ENCODE measurements at regions not wholly inside any gene's neighbourhood (a gene's known extent, or its start where the extent isn't known, plus 50 kb on each side); places are given as distances from the start of the nearest gene placed in this dataset.
"Not testable (repeated sequence)": the region's sequence is repeated elsewhere in the genome, so short reads cannot be mapped to it uniquely, and the experiment has no call there.

- no peak for DNase-seq (ENCODE audit: low read depth)
Measured at GRCh38 chr1:5634893-5635292, 357.3 kb downstream of the NPHP4 start.

GRCh38 chr1:5632814-5633213 is 359.4 kb downstream of the NPHP4 start:
- no peak for DNase-seq (ENCODE audit: low read depth)

GRCh38 chr1:5632224-5632623 is 360.0 kb downstream of the NPHP4 start:
- no peak for DNase-seq (ENCODE audit: low read depth)

- no peak for DNase-seq (ENCODE audit: low read depth)
Measured at GRCh38 chr1:5628416-5628815, 363.8 kb downstream of the NPHP4 start.

GRCh38 chr1:5623399-5623798 is 368.8 kb downstream of the NPHP4 start:
- no peak for DNase-seq (ENCODE audit: low read depth)

GRCh38 chr1:5622412-5622811 is 369.8 kb downstream of the NPHP4 start:
- no peak for DNase-seq (ENCODE audit: low read depth)

GRCh38 chr1:5621692-5622091 is 370.5 kb downstream of the NPHP4 start:
- no peak for DNase-seq (ENCODE audit: low read depth)

GRCh38 chr1:5620997-5621396 is 371.2 kb downstream of the NPHP4 start:
- DNase-seq (ENCODE audit: low read depth), result no peak

- no peak for DNase-seq (ENCODE audit: low read depth)
Measured at GRCh38 chr1:5620418-5620817, 371.8 kb downstream of the NPHP4 start.

GRCh38 chr1:5619469-5619868 is 372.8 kb downstream of the NPHP4 start:
- DNase-seq (ENCODE audit: low read depth), result no peak

- DNase-seq (ENCODE audit: low read depth), result no peak
Measured at GRCh38 chr1:5617546-5617945, 374.7 kb downstream of the NPHP4 start.

- no peak for DNase-seq (ENCODE audit: low read depth)
Measured at GRCh38 chr1:5617179-5617520, 375.1 kb downstream of the NPHP4 start.

GRCh38 chr1:5616366-5617178 is 375.7 kb downstream of the NPHP4 start:
- no peak for DNase-seq (ENCODE audit: low read depth)

GRCh38 chr1:5615076-5615475 is 377.1 kb downstream of the NPHP4 start:
- no peak for DNase-seq (ENCODE audit: low read depth)

GRCh38 chr1:5613900-5614299 is 378.3 kb downstream of the NPHP4 start:
- DNase-seq (ENCODE audit: low read depth), result no peak

- no peak for DNase-seq (ENCODE audit: low read depth)
Measured at GRCh38 chr1:5611851-5612250, 380.4 kb downstream of the NPHP4 start.

- no peak for DNase-seq (ENCODE audit: low read depth)
Measured at GRCh38 chr1:5611431-5611830, 380.8 kb downstream of the NPHP4 start.

GRCh38 chr1:5610432-5610831 is 381.8 kb downstream of the NPHP4 start:
- no peak for DNase-seq (ENCODE audit: low read depth)

- DNase-seq (ENCODE audit: low read depth), result no peak
Measured at GRCh38 chr1:5603353-5604104, 388.7 kb downstream of the NPHP4 start.

GRCh38 chr1:5602718-5603117 is 389.5 kb downstream of the NPHP4 start:
- DNase-seq (ENCODE audit: low read depth), result not testable (repeated sequence)

GRCh38 chr1:5601516-5601915 is 390.7 kb downstream of the NPHP4 start:
- DNase-seq (ENCODE audit: low read depth), result no peak

- DNase-seq (ENCODE audit: low read depth), result no peak
Measured at GRCh38 chr1:5599541-5599940, 392.7 kb downstream of the NPHP4 start.

- no peak for DNase-seq (ENCODE audit: low read depth)
Measured at GRCh38 chr1:5598824-5599395, 393.3 kb downstream of the NPHP4 start.
